Stimulated activated CD4-positive, alpha-beta T cell treated with anti-CD3 and anti-CD28 coated beads, TNF-alpha, amount 100 ng/mL, for 4 hours (primary cell): ENCODE measurements at regions not wholly inside any gene's neighbourhood (a gene's known extent, or its start where the extent isn't known, plus 50 kb on each side); places are given as distances from the start of the nearest gene placed in this dataset.

Experiments used
- DNase-seq, 3 experiments: peaks; one replicate each; pipeline ENCODE4 v3.0.0-alpha.2; 2020; ENCODE audit warnings: low read depth in 3 of 3

- no peak for DNase-seq
Measured at GRCh38 chr5:88979244-88979643, 96.3 kb upstream of the MEF2C start.

- no peak for DNase-seq
Measured at GRCh38 chr5:88976914-88977313, 93.9 kb upstream of the MEF2C start.

GRCh38 chr5:88967633-88968585, 84.9 kb upstream of the MEF2C start:
- no peak for DNase-seq

GRCh38 chr5:88964831-88965230, 81.8 kb upstream of the MEF2C start:
- DNase-seq, result no peak

- no peak for DNase-seq
Measured at GRCh38 chr5:88957013-88957412, 74.0 kb upstream of the MEF2C start.

- DNase-seq, result no peak
Measured at GRCh38 chr5:88956416-88956815, 73.4 kb upstream of the MEF2C start.

GRCh38 chr5:88955403-88955802, 72.4 kb upstream of the MEF2C start:
- no peak for DNase-seq

GRCh38 chr5:88954511-88954910, 71.5 kb upstream of the MEF2C start:
- DNase-seq, result no peak

- DNase-seq, result no peak
Measured at GRCh38 chr5:88952996-88953643, 70.1 kb upstream of the MEF2C start.

GRCh38 chr5:88952344-88952743, 69.4 kb upstream of the MEF2C start:
- no peak for DNase-seq

- no peak for DNase-seq
Measured at GRCh38 chr5:88951457-88951856, 68.5 kb upstream of the MEF2C start.

GRCh38 chr5:88948746-88949600, 66.0 kb upstream of the MEF2C start:
- DNase-seq, result no peak

GRCh38 chr5:88944751-88945531, 62.0 kb upstream of the MEF2C start:
- DNase-seq, result no peak

GRCh38 chr5:88941581-88941980, 58.6 kb upstream of the MEF2C start:
- DNase-seq, result no peak

GRCh38 chr5:88940713-88941112, 57.7 kb upstream of the MEF2C start:
- no peak for DNase-seq

GRCh38 chr5:88939300-88939699, 56.3 kb upstream of the MEF2C start:
- DNase-seq, result no peak

GRCh38 chr5:88938488-88938887, 55.5 kb upstream of the MEF2C start:
- DNase-seq, result no peak

GRCh38 chr5:88937406-88937805, 54.4 kb upstream of the MEF2C start:
- DNase-seq, result no peak

GRCh38 chr5:88934439-88934838, 51.5 kb upstream of the MEF2C start:
- no peak for DNase-seq
